ENCODE measurements at regions not wholly inside any gene's neighbourhood (a gene's known extent, or its start where the extent isn't known, plus 50 kb on each side); places are given as distances from the start of the nearest gene placed in this dataset.

- no peak for DNase-seq (ENCODE audit: low spot score)
Observed at GRCh38 chr1:96361961-96362360, 359.6 kb upstream of the PTBP2 start.

GRCh38 chr1:96362623-96363022, 359.0 kb upstream of the PTBP2 start:
- DNase-seq (ENCODE audit: low spot score), result peak; percentile 99

- no peak for DNase-seq (ENCODE audit: low spot score)
Observed at GRCh38 chr1:96363826-96364225, 357.8 kb upstream of the PTBP2 start.

GRCh38 chr1:96364576-96364975, 357.0 kb upstream of the PTBP2 start:
- DNase-seq (ENCODE audit: low spot score), result peak; percentile 28

GRCh38 chr1:96365076-96365475, 356.5 kb upstream of the PTBP2 start:
- DNase-seq (ENCODE audit: low spot score), result no peak

- no peak for DNase-seq (ENCODE audit: low spot score)
Observed at GRCh38 chr1:96365596-96366390, 355.8 kb upstream of the PTBP2 start.

GRCh38 chr1:96366516-96366915, 355.1 kb upstream of the PTBP2 start:
- DNase-seq (ENCODE audit: low spot score), result no peak

- DNase-seq (ENCODE audit: low spot score), result no peak
Observed at GRCh38 chr1:96367791-96368190, 353.8 kb upstream of the PTBP2 start.

GRCh38 chr1:96370757-96371156, 350.8 kb upstream of the PTBP2 start:
- DNase-seq (ENCODE audit: low spot score), result peak; percentile 89

- DNase-seq (ENCODE audit: low spot score), result no peak
Observed at GRCh38 chr1:96372881-96373280, 348.7 kb upstream of the PTBP2 start.

GRCh38 chr1:96374076-96374762, 347.4 kb upstream of the PTBP2 start:
- DNase-seq (ENCODE audit: low spot score), result no peak

GRCh38 chr1:96376846-96377245, 344.7 kb upstream of the PTBP2 start:
- no peak for DNase-seq (ENCODE audit: low spot score)

- DNase-seq (ENCODE audit: low spot score), result no peak
Observed at GRCh38 chr1:96384611-96385010, 337.0 kb upstream of the PTBP2 start.

- DNase-seq (ENCODE audit: low spot score), result no peak
Observed at GRCh38 chr1:96387785-96388184, 333.8 kb upstream of the PTBP2 start.

- DNase-seq (ENCODE audit: low spot score), result peak; percentile 63
Observed at GRCh38 chr1:96388421-96389310, 332.9 kb upstream of the PTBP2 start.

- DNase-seq (ENCODE audit: low spot score), result no peak
Observed at GRCh38 chr1:96400089-96400488, 321.5 kb upstream of the PTBP2 start.

GRCh38 chr1:96409087-96409486, 312.5 kb upstream of the PTBP2 start:
- no peak for DNase-seq (ENCODE audit: low spot score)

GRCh38 chr1:96409689-96410088, 311.9 kb upstream of the PTBP2 start:
- no peak for DNase-seq (ENCODE audit: low spot score)

GRCh38 chr1:96411006-96411405, 310.6 kb upstream of the PTBP2 start:
- DNase-seq (ENCODE audit: low spot score), result no peak

GRCh38 chr1:96414598-96414997, 307.0 kb upstream of the PTBP2 start:
- DNase-seq (ENCODE audit: low spot score), result no peak

GRCh38 chr1:96416111-96416595, 305.4 kb upstream of the PTBP2 start:
- peak; percentile 89 for DNase-seq (ENCODE audit: low spot score)

All from A172 (cell line).